ENCODE measurements at regions not wholly inside any gene's neighbourhood (a gene's known extent, or its start where the extent isn't known, plus 50 kb on each side); places are given as distances from the start of the nearest gene placed in this dataset.

DNA sequence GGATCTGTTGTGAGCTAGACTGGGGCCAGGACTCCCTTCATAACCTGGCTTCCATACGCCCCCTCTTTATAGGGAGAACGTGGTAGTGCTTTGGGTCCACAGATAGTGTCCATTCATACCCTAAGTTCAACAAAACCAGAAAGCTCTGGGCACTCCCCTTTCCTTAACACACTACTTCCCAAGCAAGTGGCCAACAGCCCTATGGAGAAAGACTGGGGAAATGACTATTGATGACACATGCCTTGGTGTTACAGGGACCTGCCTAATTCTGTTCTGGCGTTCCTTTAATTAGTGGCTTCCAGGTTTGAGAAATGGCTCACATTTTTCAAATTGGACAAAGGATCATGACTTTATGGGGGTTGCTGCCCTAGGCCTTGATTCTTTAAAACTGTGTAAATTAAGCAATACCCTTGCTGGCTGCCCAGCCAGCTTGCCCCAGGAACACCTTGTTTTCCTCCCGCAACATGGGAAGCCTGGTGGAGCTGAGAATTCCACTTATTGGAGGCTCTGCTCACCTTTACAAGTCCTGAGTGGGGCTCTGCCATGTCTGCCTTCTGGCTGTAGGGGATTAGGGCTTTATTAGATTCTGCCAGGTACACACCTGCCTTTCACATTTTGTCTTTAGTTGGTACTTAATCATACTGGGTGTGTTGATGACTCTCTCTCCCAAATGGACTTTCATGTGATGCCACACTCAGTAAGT, 61.1 kb downstream of the RGS12 start:
- no peaks in the 10 kb centered on the region for H3K36me3 ChIP-seq (ENCODE audit: control insufficient read depth, insufficient read depth, low read length)
- H3K4me3 ChIP-seq (ENCODE audit: insufficient read depth, low read depth, low read length): no peak overlapping the region
- 96 to 97% methylated on average over 4 of the region's 4 CpGs for WGBS, 2 experiments
- no peaks in the 10 kb centered on the region for H3K9me3 ChIP-seq (ENCODE audit: control insufficient read depth, low read length)
- H3K27ac ChIP-seq (ENCODE audit: insufficient read depth, low read depth, low read length, poor library complexity, severe bottlenecking): no peak overlapping the region
- no peaks in the 10 kb centered on the region for H3K27me3 ChIP-seq (ENCODE audit: control insufficient read depth, insufficient read depth, low read length, poor library complexity, severe bottlenecking)
- no peaks in the 10 kb centered on the region for H3K4me1 ChIP-seq (ENCODE audit: control insufficient read depth, insufficient read depth, low read length)

- H3K4me1 ChIP-seq (ENCODE audit: control insufficient read depth, insufficient read depth, low read length): no peaks in the 10 kb centered on the region
- no peaks in the 10 kb centered on the region for H3K27me3 ChIP-seq (ENCODE audit: control insufficient read depth, insufficient read depth, low read length, poor library complexity, severe bottlenecking)
- H3K36me3 ChIP-seq (ENCODE audit: control insufficient read depth, insufficient read depth, low read length): no peaks in the 10 kb centered on the region
- no peak overlapping the region for H3K4me3 ChIP-seq (ENCODE audit: insufficient read depth, low read depth, low read length)
- 94 to 98% methylated on average over 4 of the region's 4 CpGs for WGBS, 2 experiments
- no peaks in the 10 kb centered on the region for H3K9me3 ChIP-seq (ENCODE audit: control insufficient read depth, low read length)
- H3K27ac ChIP-seq (ENCODE audit: insufficient read depth, low read depth, low read length, poor library complexity, severe bottlenecking): no peak overlapping the region
Measured at GRCh38 chr4:3354455-3354811, 61.6 kb downstream of the RGS12 start.

DNA sequence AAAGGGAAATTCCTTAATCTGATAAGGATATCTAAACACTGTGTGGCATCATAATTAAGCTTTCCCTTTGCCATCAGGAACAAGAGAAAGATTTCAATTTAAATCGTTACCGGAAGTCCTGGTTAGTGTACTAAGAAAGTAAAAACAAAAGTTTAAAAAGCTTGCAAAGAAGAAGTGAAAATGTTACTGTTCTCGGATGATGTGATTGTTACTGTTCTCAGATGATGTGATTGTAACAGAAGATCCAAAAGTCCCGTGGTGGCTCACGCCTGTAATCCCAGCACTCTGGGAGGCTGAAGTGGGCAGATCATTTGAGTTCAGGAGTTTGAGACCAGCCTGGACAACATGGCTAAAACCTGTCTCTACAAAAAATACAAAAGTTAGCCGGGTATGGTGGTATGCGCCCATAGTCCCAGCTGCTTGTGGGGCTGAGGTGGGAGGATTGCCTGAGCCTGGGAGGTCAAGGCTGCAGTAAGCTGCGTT, 62.5 kb downstream of the RGS12 start:
- Histone ChIP-seq H3K4me1 (ENCODE audit: control insufficient read depth, insufficient read depth, low read length) (no peaks in the 10 kb centered on the region), H3K27me3 (ENCODE audit: control insufficient read depth, insufficient read depth, low read length, poor library complexity, severe bottlenecking) (no peaks in the 10 kb centered on the region), H3K27ac (ENCODE audit: insufficient read depth, low read depth, low read length, poor library complexity, severe bottlenecking) (no peak overlapping the region), H3K9me3 (ENCODE audit: control insufficient read depth, low read length) (no peaks in the 10 kb centered on the region), H3K4me3 (ENCODE audit: insufficient read depth, low read depth, low read length) (no peak overlapping the region), H3K36me3 (ENCODE audit: control insufficient read depth, insufficient read depth, low read length) (no peaks in the 10 kb centered on the region)
- 93% methylated on average over 8 of the region's 8 CpGs for WGBS, 2 experiments

GRCh38 chr4:3358656-3359055, 65.8 kb downstream of the RGS12 start:
- H3K36me3 ChIP-seq (ENCODE audit: control insufficient read depth, insufficient read depth, low read length): no peaks in the 10 kb centered on the region

DNA sequence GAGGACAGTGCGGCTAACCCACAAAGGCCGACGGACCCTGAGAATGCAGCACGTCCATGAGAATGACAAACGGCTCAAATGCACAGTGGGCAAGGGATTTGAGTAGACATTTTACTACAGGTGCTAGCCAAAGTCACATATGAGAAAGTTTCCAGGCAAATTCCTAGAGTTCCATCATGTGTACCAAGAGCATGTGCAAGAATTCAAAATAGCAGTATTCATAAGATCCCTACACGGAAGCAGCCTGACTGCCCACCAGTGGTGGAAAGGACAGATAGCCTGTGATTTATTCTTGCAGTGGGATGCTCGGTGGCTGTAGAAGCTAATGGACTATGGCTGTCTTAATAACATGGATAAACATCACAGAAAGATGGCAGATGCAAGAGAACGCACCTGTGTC, 68.0 kb downstream of the RGS12 start:
- Histone ChIP-seq H3K4me1 (ENCODE audit: control insufficient read depth, insufficient read depth, low read length) (no peaks in the 10 kb centered on the region), H3K27ac (ENCODE audit: insufficient read depth, low read depth, low read length, poor library complexity, severe bottlenecking) (no peak overlapping the region), H3K36me3 (ENCODE audit: control insufficient read depth, insufficient read depth, low read length) (no peaks in the 10 kb centered on the region), H3K4me3 (ENCODE audit: insufficient read depth, low read depth, low read length) (no peak overlapping the region), H3K9me3 (ENCODE audit: control insufficient read depth, low read length) (no peaks in the 10 kb centered on the region), H3K27me3 (ENCODE audit: control insufficient read depth, insufficient read depth, low read length, poor library complexity, severe bottlenecking) (no peaks in the 10 kb centered on the region)
- 93 to 97% methylated on average over 8 of the region's 8 CpGs for WGBS, 2 experiments

More at GRCh38 chr4:3358656-3359055, 65.8 kb downstream of the RGS12 start:
- no peak overlapping the region for H3K4me3 ChIP-seq (ENCODE audit: insufficient read depth, low read depth, low read length)
- no peaks in the 10 kb centered on the region for H3K9me3 ChIP-seq (ENCODE audit: control insufficient read depth, low read length)
- no peaks in the 10 kb centered on the region for H3K4me1 ChIP-seq (ENCODE audit: control insufficient read depth, insufficient read depth, low read length)
- WGBS, 2 experiments: 75% methylated on average over 1 of the region's 1 CpG; no CpG with 5 or more reads in 1 of the 2 experiments
- H3K27me3 ChIP-seq (ENCODE audit: control insufficient read depth, insufficient read depth, low read length, poor library complexity, severe bottlenecking): no peaks in the 10 kb centered on the region
- H3K27ac ChIP-seq (ENCODE audit: insufficient read depth, low read depth, low read length, poor library complexity, severe bottlenecking): no peak overlapping the region

DNA sequence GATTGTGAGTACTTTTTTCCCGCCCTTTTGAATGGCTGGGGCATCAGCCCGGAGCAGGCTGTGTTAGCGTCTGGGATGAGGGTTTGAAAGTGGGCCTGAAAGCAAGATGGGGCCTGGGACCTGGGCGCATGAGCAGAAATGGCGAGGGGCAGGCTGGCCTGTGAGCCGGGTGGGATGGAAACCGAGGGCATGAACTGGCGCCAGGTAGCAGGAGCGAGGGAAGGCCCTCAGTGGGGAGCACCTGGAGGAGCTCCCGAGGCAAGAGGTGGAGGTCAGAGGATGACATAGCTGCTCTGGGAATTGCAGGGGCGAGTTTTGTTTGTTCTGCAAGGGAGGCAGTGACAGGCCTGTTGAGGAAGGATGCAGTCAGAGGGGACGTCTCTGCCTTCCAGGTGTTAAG, 68.6 kb downstream of the RGS12 start:
- WGBS, 2 experiments: 92 to 93% methylated on average over 12 of the region's 12 CpGs
- no peak overlapping the region for H3K27ac ChIP-seq (ENCODE audit: insufficient read depth, low read depth, low read length, poor library complexity, severe bottlenecking)

GRCh38 chr4:3361896-3362295, 69.1 kb downstream of the RGS12 start:
- H3K4me3 ChIP-seq (ENCODE audit: insufficient read depth, low read depth, low read length): no peak overlapping the region
- H3K9me3 ChIP-seq (ENCODE audit: control insufficient read depth, low read length): no peaks in the 10 kb centered on the region
- 96 to 98% methylated on average over 12 of the region's 12 CpGs for WGBS, 2 experiments

More for the DNA sequence above, 68.6 kb downstream of the RGS12 start:
- H3K9me3 ChIP-seq (ENCODE audit: control insufficient read depth, low read length): no peaks in the 10 kb centered on the region
- H3K4me3 ChIP-seq (ENCODE audit: insufficient read depth, low read depth, low read length): no peak overlapping the region
- no peaks in the 10 kb centered on the region for H3K36me3 ChIP-seq (ENCODE audit: control insufficient read depth, insufficient read depth, low read length)
- H3K27me3 ChIP-seq (ENCODE audit: control insufficient read depth, insufficient read depth, low read length, poor library complexity, severe bottlenecking): no peaks in the 10 kb centered on the region
- peaks cover 1% of the 10 kb centered on the region for H3K4me1 ChIP-seq (ENCODE audit: control insufficient read depth, insufficient read depth, low read length)

DNA sequence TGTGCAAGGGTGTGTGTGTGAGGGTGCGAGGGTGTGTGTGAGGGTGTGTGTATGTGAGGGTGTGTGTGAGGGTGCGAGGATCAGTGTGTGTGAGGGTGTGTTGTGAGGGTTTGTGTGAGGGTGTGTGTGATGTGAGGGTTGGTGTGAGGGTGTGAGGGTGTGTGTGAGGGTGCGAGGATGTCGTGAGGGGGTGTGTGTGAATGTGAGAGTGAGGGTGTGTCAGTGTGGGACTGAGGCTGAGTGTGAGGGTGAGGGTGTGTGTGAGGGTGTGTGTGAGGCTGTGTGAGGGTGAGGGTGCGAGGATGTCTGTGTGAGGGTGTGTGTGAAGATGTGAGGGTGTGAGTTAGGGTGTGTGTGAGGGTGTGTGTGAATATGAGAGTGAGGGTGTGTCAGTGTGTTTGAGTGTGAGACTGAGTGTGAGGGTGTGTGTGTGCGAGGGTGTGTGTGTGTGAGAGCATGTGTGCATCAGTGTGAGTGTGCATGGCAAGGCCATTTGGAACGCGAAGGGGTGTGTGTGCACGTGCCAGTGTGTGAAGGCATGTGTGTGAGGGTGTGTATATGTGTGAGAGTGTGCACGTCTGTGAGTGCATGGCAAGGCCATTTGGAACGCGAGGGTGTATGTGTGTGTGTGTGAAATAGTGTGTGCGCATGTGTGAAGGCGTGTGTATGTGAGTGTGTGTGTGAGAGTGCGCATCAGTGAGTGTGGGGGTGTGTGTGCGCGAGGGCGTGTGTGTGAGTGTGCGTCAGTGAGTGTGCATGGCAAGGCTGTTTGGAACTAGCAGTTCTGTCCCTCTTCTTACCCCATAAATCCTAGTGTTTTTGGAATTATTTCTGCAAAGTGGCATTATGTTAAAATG, 69.8 kb downstream of the RGS12 start:
- Histone ChIP-seq H3K27ac (ENCODE audit: insufficient read depth, low read depth, low read length, poor library complexity, severe bottlenecking) (no peak overlapping the region), H3K4me1 (ENCODE audit: control insufficient read depth, insufficient read depth, low read length) (peaks cover 14% of the 10 kb centered on the region), H3K9me3 (ENCODE audit: control insufficient read depth, low read length) (no peaks in the 10 kb centered on the region), H3K36me3 (ENCODE audit: control insufficient read depth, insufficient read depth, low read length) (no peaks in the 10 kb centered on the region), H3K27me3 (ENCODE audit: control insufficient read depth, insufficient read depth, low read length, poor library complexity, severe bottlenecking) (no peaks in the 10 kb centered on the region), H3K4me3 (ENCODE audit: insufficient read depth, low read depth, low read length) (no peak overlapping the region)
- WGBS, 2 experiments: 95 to 96% methylated on average over 19 of the region's 19 CpGs

More at GRCh38 chr4:3361896-3362295, 69.1 kb downstream of the RGS12 start:
- no peak overlapping the region for H3K27ac ChIP-seq (ENCODE audit: insufficient read depth, low read depth, low read length, poor library complexity, severe bottlenecking)
- H3K4me1 ChIP-seq (ENCODE audit: control insufficient read depth, insufficient read depth, low read length): peaks cover 6% of the 10 kb centered on the region
- no peaks in the 10 kb centered on the region for H3K27me3 ChIP-seq (ENCODE audit: control insufficient read depth, insufficient read depth, low read length, poor library complexity, severe bottlenecking)
- no peaks in the 10 kb centered on the region for H3K36me3 ChIP-seq (ENCODE audit: control insufficient read depth, insufficient read depth, low read length)

- WGBS, 2 experiments: 93 to 95% methylated on average over 30 of the region's 30 CpGs
- Histone ChIP-seq H3K4me3 (ENCODE audit: insufficient read depth, low read depth, low read length) (no peak overlapping the region), H3K9me3 (ENCODE audit: control insufficient read depth, low read length) (no peaks in the 10 kb centered on the region), H3K27me3 (ENCODE audit: control insufficient read depth, insufficient read depth, low read length, poor library complexity, severe bottlenecking) (no peaks in the 10 kb centered on the region), H3K4me1 (ENCODE audit: control insufficient read depth, insufficient read depth, low read length) (peaks cover 16% of the 10 kb centered on the region), H3K27ac (ENCODE audit: insufficient read depth, low read depth, low read length, poor library complexity, severe bottlenecking) (no peak overlapping the region), H3K36me3 (ENCODE audit: control insufficient read depth, insufficient read depth, low read length) (no peaks in the 10 kb centered on the region)
Measured at GRCh38 chr4:3363411-3364141, 70.8 kb downstream of the RGS12 start.

DNA sequence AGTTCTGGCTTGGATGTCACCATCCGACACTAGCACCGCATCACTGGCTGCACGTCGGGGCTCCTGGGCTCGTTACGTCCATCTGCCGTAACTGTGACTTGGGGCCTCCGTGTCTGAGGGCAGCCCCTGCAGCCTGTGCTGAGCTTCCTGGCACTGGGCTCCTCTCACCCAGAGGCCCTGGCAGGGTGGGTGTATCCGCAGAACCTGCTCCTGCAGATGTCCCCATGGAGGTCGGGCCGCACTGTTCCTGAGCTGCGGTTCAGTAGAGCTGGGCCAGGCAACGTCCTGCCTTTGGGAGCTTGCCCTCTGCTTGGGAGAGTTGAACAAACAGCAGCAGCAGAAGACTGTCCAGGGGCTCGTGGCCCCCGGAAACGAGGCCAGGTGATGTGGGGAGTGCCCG, 71.4 kb downstream of the RGS12 start:
- Histone ChIP-seq H3K36me3 (ENCODE audit: control insufficient read depth, insufficient read depth, low read length) (no peaks in the 10 kb centered on the region), H3K27ac (ENCODE audit: insufficient read depth, low read depth, low read length, poor library complexity, severe bottlenecking) (no peak overlapping the region), H3K4me3 (ENCODE audit: insufficient read depth, low read depth, low read length) (no peak overlapping the region), H3K27me3 (ENCODE audit: control insufficient read depth, insufficient read depth, low read length, poor library complexity, severe bottlenecking) (no peaks in the 10 kb centered on the region), H3K4me1 (ENCODE audit: control insufficient read depth, insufficient read depth, low read length) (peaks cover 22% of the 10 kb centered on the region), H3K9me3 (ENCODE audit: control insufficient read depth, low read length) (no peaks in the 10 kb centered on the region)
- WGBS, 2 experiments: 94 to 95% methylated on average over 17 of the region's 17 CpGs

All from ectodermal cell (in vitro differentiated cells).